Liver (tissue), 3 donors: ENCODE measurements at regions not wholly inside any gene's neighbourhood (a gene's known extent, or its start where the extent isn't known, plus 50 kb on each side); places are given as distances from the start of the nearest gene placed in this dataset.

Experiments used
- CTCF ChIP-seq: fragments of 150-350 bp; IDR thresholded peaks from 2 replicates; pipeline ENCODE4 v1.5.1; 2017; ENCODE audit warnings: improper control_type of control experiment, low read depth, low read length; ENCODE audit not compliant: missing input control
- EGR1 ChIP-seq, 2 donors: IDR thresholded peaks; 2 replicates each; pipeline ENCODE4 v1.6.1; 2016 to 2018; ENCODE audit warnings: antibody characterized with exemption in 2 of 2, low read depth in 2 of 2
- JUND ChIP-seq, 2 donors: IDR thresholded peaks; 2 replicates each; pipeline ENCODE4 v1.6.1; 2016; ENCODE audit warnings: antibody characterized with exemption in 2 of 2
- MAX ChIP-seq: IDR thresholded peaks from 2 replicates; pipeline ENCODE4 v1.6.1; 2016; ENCODE audit warnings: antibody characterized with exemption
- RXRA ChIP-seq, 2 donors: IDR thresholded peaks; 2 replicates each; pipeline ENCODE4 v1.6.1; 2017 to 2018; ENCODE audit warnings: antibody characterized with exemption in 2 of 2, mild to moderate bottlenecking in 1 of 2
- SP1 ChIP-seq: IDR thresholded peaks from 2 replicates; pipeline ENCODE4 v1.6.1; 2018; ENCODE audit warnings: antibody characterized with exemption, mild to moderate bottlenecking
- donor health status: healthy.
- donor health status: healthy.

- TF ChIP-seq JUND (IDR thresholded peaks at IDR 0.05) = no peak
- no peak for TF ChIP-seq CTCF
- no peak for TF ChIP-seq RXRA (IDR thresholded peaks at IDR 0.05)
- no peak for TF ChIP-seq EGR1 (IDR thresholded peaks at IDR 0.05; ENCODE audit: low read depth in 2 of 2)
- TF ChIP-seq SP1 = no peak
- TF ChIP-seq MAX = no peak
Measured at GRCh38 chr5:61280205-61280604, 51.9 kb upstream of the ZSWIM6 start.
